AG04450 (cell line): ENCODE measurements at regions not wholly inside any gene's neighbourhood (a gene's known extent, or its start where the extent isn't known, plus 50 kb on each side); places are given as distances from the start of the nearest gene placed in this dataset.

Experiments used
- CTCF ChIA-PET: fragments of 300-600, 350-600 bp; formaldehyde crosslinking; extraction: SDS; loops from one replicate; lab custom pipeline; 2022; ENCODE audit warnings: antibody characterized with exemption, inconsistent platforms; lab: Charles Lee
- POLR2A ChIA-PET: fragments of 350-600 bp; formaldehyde crosslinking; extraction: SDS; loops from one replicate; lab custom pipeline; 2021; ENCODE audit warnings: antibody characterized with exemption, inconsistent platforms; lab: Yijun Ruan, JAX
- DNase-seq: peaks from one replicate; pipeline ENCODE4 v3.0.0-alpha.2; 2011; ENCODE audit warnings: low read depth, low spot score
- H3K27ac ChIP-seq: one replicate; pipeline ENCODE4 v1.5.1; 2012; ENCODE audit warnings: low read depth, low read length, control low read depth
- H3K27me3 ChIP-seq: one replicate; pipeline ENCODE4 v1.6.0; 2012; ENCODE audit warnings: low read length; ENCODE audit not compliant: control insufficient read depth, insufficient read depth
- H3K4me3 ChIP-seq: 2 replicates; pipeline ENCODE4 v1.5.1; 2011; ENCODE audit warnings: mild to moderate bottlenecking, low read depth, low read length, control low read depth
- H3K9me3 ChIP-seq: 2 replicates; pipeline ENCODE4 v1.5.1; 2012; ENCODE audit warnings: low read length; ENCODE audit not compliant: control insufficient read depth, insufficient read depth
- CTCF ChIP-seq: IDR thresholded peaks from 2 replicates; pipeline ENCODE4 v1.5.1; 2011; ENCODE audit warnings: low read depth, low read length, control low read depth, inconsistent platforms

- no peak for TF ChIP-seq CTCF
- no peak overlapping the region for H3K27ac ChIP-seq
- POLR2A ChIA-PET = no interaction called here
- DNase-seq = no peak
- CTCF ChIA-PET = no interaction called here
- H3K9me3 ChIP-seq = peaks cover 3% of the 10 kb centered on the region
- no peak overlapping the region for H3K4me3 ChIP-seq
- H3K27me3 ChIP-seq = no peaks in the 10 kb centered on the region
Observed at GRCh38 chr14:96626121-96626768, 124.1 kb downstream of the PAPOLA start.

- no peak for DNase-seq
- peaks cover 3% of the 10 kb centered on the region for H3K9me3 ChIP-seq
- no peak overlapping the region for H3K4me3 ChIP-seq
- ChIA-PET CTCF (no interaction called here), POLR2A (no interaction called here)
- H3K27me3 ChIP-seq = no peaks in the 10 kb centered on the region
- TF ChIP-seq CTCF = no peak
- H3K27ac ChIP-seq = no peak overlapping the region
Observed at GRCh38 chr14:96626916-96627315, 124.7 kb downstream of the PAPOLA start.

GRCh38 chr14:96627386-96627785 lies 125.2 kb downstream of the PAPOLA start:
- Histone ChIP-seq H3K4me3 (no peak overlapping the region), H3K27me3 (no peaks in the 10 kb centered on the region), H3K9me3 (peaks cover 3% of the 10 kb centered on the region), H3K27ac (no peak overlapping the region)
- CTCF ChIA-PET = no interaction called here
- DNase-seq = no peak
- POLR2A ChIA-PET = no interaction called here
- TF ChIP-seq CTCF = no peak

- CTCF ChIA-PET = no interaction called here
- H3K4me3 ChIP-seq = no peak overlapping the region
- no peak for TF ChIP-seq CTCF
Observed at GRCh38 chr14:96627811-96628775, 125.9 kb downstream of the PAPOLA start.

GRCh38 chr14:96629082-96629481 lies 126.9 kb downstream of the PAPOLA start:
- no peak overlapping the region for H3K4me3 ChIP-seq
- no peak for DNase-seq
- CTCF ChIA-PET = no interaction called here

More at GRCh38 chr14:96627811-96628775, 125.9 kb downstream of the PAPOLA start:
- DNase-seq = no peak
- H3K27me3 ChIP-seq = no peaks in the 10 kb centered on the region
- no peak overlapping the region for H3K27ac ChIP-seq
- POLR2A ChIA-PET = no interaction called here
- H3K9me3 ChIP-seq = peaks cover 3% of the 10 kb centered on the region

More at GRCh38 chr14:96629082-96629481, 126.9 kb downstream of the PAPOLA start:
- POLR2A ChIA-PET = no interaction called here
- no peak for TF ChIP-seq CTCF
- Histone ChIP-seq H3K27me3 (no peaks in the 10 kb centered on the region), H3K27ac (no peak overlapping the region), H3K9me3 (peaks cover 3% of the 10 kb centered on the region)
